GM23248 (cell line): ENCODE measurements at regions not wholly inside any gene's neighbourhood (a gene's known extent, or its start where the extent isn't known, plus 50 kb on each side); places are given as distances from the start of the nearest gene placed in this dataset.

Experiments
- DNase-seq: peaks from one replicate; pipeline ENCODE4 v3.0.0-alpha.2; 2015
- H2AFZ ChIP-seq: fragments of 200-600 bp; sonication (generic); 2 replicates; pipeline ENCODE4 v1.6.1; 2016; ENCODE audit warnings: antibody characterized with exemption
- H3F3A ChIP-seq: fragments of 200-600 bp; sonication (generic); 2 replicates; pipeline ENCODE4 v1.6.1; 2016; ENCODE audit warnings: mild to moderate bottlenecking, antibody characterized with exemption, mixed run types; ENCODE audit not compliant: insufficient read depth
- H3K27ac ChIP-seq: fragments of 200-600 bp; sonication (generic); 2 replicates; pipeline ENCODE4 v1.5.1; 2016; ENCODE audit warnings: mild to moderate bottlenecking
- H3K27me3 ChIP-seq: fragments of 200-600 bp; sonication (generic); replicated peaks from 2 replicates; pipeline ENCODE4 v1.6.1; 2016; ENCODE audit warnings: mild to moderate bottlenecking; ENCODE audit not compliant: insufficient read depth
- H3K36me3 ChIP-seq: fragments of 200-600 bp; sonication (generic); 2 replicates; pipeline ENCODE4 v1.6.1; 2016; ENCODE audit warnings: low read depth, mild to moderate bottlenecking
- H3K4me1 ChIP-seq: fragments of 200-600 bp; sonication (generic); 2 replicates; pipeline ENCODE4 v1.6.1; 2016; ENCODE audit warnings: mild to moderate bottlenecking; ENCODE audit not compliant: insufficient read depth
- H3K4me2 ChIP-seq: fragments of 200-600 bp; sonication (generic); one replicate; pipeline ENCODE4 v1.6.1; 2016; ENCODE audit warnings: mild to moderate bottlenecking; ENCODE audit not compliant: unreplicated experiment
- H3K4me3 ChIP-seq: fragments of 200-600 bp; sonication (generic); 2 replicates; pipeline ENCODE4 v1.5.1; 2016; ENCODE audit warnings: mild to moderate bottlenecking
- H3K79me2 ChIP-seq: fragments of 200-600 bp; sonication (generic); 2 replicates; pipeline ENCODE4 v1.6.1; 2016; ENCODE audit warnings: mild to moderate bottlenecking; ENCODE audit not compliant: insufficient read depth
- H3K9ac ChIP-seq: fragments of 200-600 bp; sonication (generic); 2 replicates; pipeline ENCODE4 v1.6.1; 2016; ENCODE audit warnings: mild to moderate bottlenecking
- H3K9me2 ChIP-seq: fragments of 200-600 bp; sonication (generic); 2 replicates; pipeline ENCODE4 v1.6.1; 2016; ENCODE audit warnings: mixed run types, mild to moderate bottlenecking, moderate library complexity; ENCODE audit not compliant: insufficient read depth
- H3K9me3 ChIP-seq: fragments of 200-600 bp; sonication (generic); one replicate; pipeline ENCODE4 v1.6.1; 2017; ENCODE audit warnings: low read depth
- H4K20me1 ChIP-seq: fragments of 200-600 bp; sonication (generic); 2 replicates; pipeline ENCODE4 v1.6.0; 2016; ENCODE audit not compliant: insufficient read depth
- EZH2 ChIP-seq: fragments of 200-600 bp; sonication (generic); IDR thresholded peaks from 2 replicates; pipeline ENCODE4 v1.6.1; 2018; ENCODE audit warnings: antibody characterized with exemption, mild to moderate bottlenecking; ENCODE audit not compliant: insufficient read depth, poor library complexity, severe bottlenecking
- EZH2phosphoT487 ChIP-seq: fragments of 200-600 bp; sonication (generic); IDR thresholded peaks from 2 replicates; pipeline ENCODE4 v1.6.1; 2018; ENCODE audit warnings: antibody characterized with exemption, moderate library complexity, mild to moderate bottlenecking, low read depth; ENCODE audit not compliant: insufficient read depth
- WGBS, 2 experiments: methylation state at CpG; one replicate each; pipeline ENCODE4 v1.1.6; 2015 to 2017; ENCODE audit warnings: low lambda C conversion rate in 2 of 2, low coverage in 1 of 2; ENCODE audit errors: missing lambda C conversion rate in 2 of 2; 5-methylcytosine and 5-hydroxymethylcytosine counted together
- in situ Hi-C: fragments of 300-500 bp; cut with MboI; formaldehyde crosslinking; loops from 2 replicates; pipeline ENCODE4 v1.15.0; 2020

- 66 to 88% methylated on average over 6 to 8 of the region's 8 CpGs for WGBS, 2 experiments
These were observed 547.8 kb downstream of the CCDC171 start for GRCh38 chr9:16100537-16101091.

GRCh38 chr9:16102154-16102553 is 549.3 kb downstream of the CCDC171 start:
- H3K36me3 ChIP-seq, result no peaks in the 10 kb centered on the region
- H3K9me3 ChIP-seq, result no peaks in the 10 kb centered on the region
- 72 to 75% methylated on average over 9 of the region's 9 CpGs for WGBS, 2 experiments
- no peak overlapping the region for H3K9ac ChIP-seq
- H3F3A ChIP-seq, result no peaks in the 10 kb centered on the region
- no peaks in the 10 kb centered on the region for H3K27me3 ChIP-seq
- no peak overlapping the region for H3K4me2 ChIP-seq
- no peak for DNase-seq
- H3K9me2 ChIP-seq, result no peaks in the 10 kb centered on the region
- H3K4me1 ChIP-seq, result no peaks in the 10 kb centered on the region
- H3K27ac ChIP-seq, result no peak overlapping the region
- no peak overlapping the region for H3K4me3 ChIP-seq
- no peaks in the 10 kb centered on the region for H4K20me1 ChIP-seq
- in situ Hi-C loops, result no loop called here
- H3K79me2 ChIP-seq, result no peaks in the 10 kb centered on the region
- H2AFZ ChIP-seq, result no peak overlapping the region
- TF ChIP-seq EZH2phosphoT487 (no peak), EZH2 (no peak)

More at GRCh38 chr9:16100537-16101091, 547.8 kb downstream of the CCDC171 start:
- TF ChIP-seq EZH2 (no peak), EZH2phosphoT487 (no peak)
- Histone ChIP-seq H3K9me2 (no peaks in the 10 kb centered on the region), H2AFZ (no peak overlapping the region), H3F3A (no peaks in the 10 kb centered on the region), H3K4me3 (no peak overlapping the region), H3K36me3 (no peaks in the 10 kb centered on the region), H3K4me2 (no peak overlapping the region), H3K27ac (no peak overlapping the region), H3K9me3 (no peaks in the 10 kb centered on the region), H3K79me2 (no peaks in the 10 kb centered on the region), H3K27me3 (no peaks in the 10 kb centered on the region), H4K20me1 (no peaks in the 10 kb centered on the region), H3K4me1 (no peaks in the 10 kb centered on the region), H3K9ac (no peak overlapping the region)
- no peak for DNase-seq
- in situ Hi-C loops, result no loop called here

- no peaks in the 10 kb centered on the region for H3K27me3 ChIP-seq
- H3K4me3 ChIP-seq, result no peak overlapping the region
- H3K4me1 ChIP-seq, result no peaks in the 10 kb centered on the region
- no peak overlapping the region for H3K9ac ChIP-seq
- H3K9me3 ChIP-seq, result no peaks in the 10 kb centered on the region
- no peaks in the 10 kb centered on the region for H4K20me1 ChIP-seq
- no peaks in the 10 kb centered on the region for H3K36me3 ChIP-seq
- H3F3A ChIP-seq, result no peaks in the 10 kb centered on the region
- in situ Hi-C loops, result no loop called here
- TF ChIP-seq EZH2phosphoT487 (no peak), EZH2 (no peak)
- H2AFZ ChIP-seq, result no peak overlapping the region
- no peak overlapping the region for H3K27ac ChIP-seq
- 37% methylated on average over 14 of the region's 14 CpGs for WGBS, 2 experiments
- H3K79me2 ChIP-seq, result no peaks in the 10 kb centered on the region
- no peak for DNase-seq
- H3K4me2 ChIP-seq, result no peak overlapping the region
- no peaks in the 10 kb centered on the region for H3K9me2 ChIP-seq
These were observed 551.0 kb downstream of the CCDC171 start for GRCh38 chr9:16103620-16104397.

- Histone ChIP-seq H4K20me1 (no peaks in the 10 kb centered on the region), H3K4me3 (no peak overlapping the region), H3K9me2 (no peaks in the 10 kb centered on the region), H3F3A (no peaks in the 10 kb centered on the region), H2AFZ (no peak overlapping the region), H3K4me1 (no peaks in the 10 kb centered on the region), H3K9me3 (no peaks in the 10 kb centered on the region), H3K27ac (no peak overlapping the region), H3K9ac (no peak overlapping the region), H3K36me3 (no peaks in the 10 kb centered on the region), H3K79me2 (no peaks in the 10 kb centered on the region), H3K27me3 (no peaks in the 10 kb centered on the region), H3K4me2 (no peak overlapping the region)
- WGBS, 2 experiments, result 58 to 60% methylated on average over 9 of the region's 9 CpGs
- in situ Hi-C loops, result no loop called here
- DNase-seq, result no peak
- no peak for TF ChIP-seq EZH2phosphoT487
- no peak for TF ChIP-seq EZH2
These were observed 552.6 kb downstream of the CCDC171 start for GRCh38 chr9:16105168-16106020.
